KBM-7 (cell line): ENCODE measurements at regions not wholly inside any gene's neighbourhood (a gene's known extent, or its start where the extent isn't known, plus 50 kb on each side); places are given as distances from the start of the nearest gene placed in this dataset.
"Not testable (repeated sequence)": the region's sequence is repeated elsewhere in the genome, so short reads cannot be mapped to it uniquely, and the experiment has no call there.

Source experiments
- DNase-seq: peaks from one replicate; pipeline ENCODE4 v3.0.0-alpha.2; 2015
- in situ Hi-C: fragments of 300-500 bp; cut with MboI; formaldehyde crosslinking; loops from 2 replicates; pipeline ENCODE4 v1.14.3; 2020; ENCODE audit warnings: low sequenced_read_pairs, low pct_unique_long_range_greater_than_20kb, mixed read lengths

DNA sequence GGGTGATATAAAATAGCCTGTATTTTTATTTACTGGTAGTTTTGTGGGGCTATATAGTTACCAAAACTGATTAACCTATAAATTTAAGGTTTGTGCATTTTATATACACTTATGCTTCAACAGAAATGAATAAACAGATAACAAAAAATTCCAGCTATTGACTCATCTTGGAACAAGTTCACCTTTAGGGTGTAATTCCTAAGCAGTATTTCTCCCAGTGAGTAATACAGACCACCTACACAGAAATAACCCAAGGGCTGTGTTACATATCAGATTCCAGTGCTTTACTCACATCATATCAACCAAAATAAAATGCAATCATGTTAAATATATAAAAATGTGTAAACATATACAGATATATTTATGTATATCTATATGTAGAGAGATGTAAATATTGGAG is 345.6 kb downstream of the ADAMTS20 start:
- in situ Hi-C loops: no loop called here
- no peak for DNase-seq

- in situ Hi-C loops: no loop called here
- no peak for DNase-seq
Observed at GRCh38 chr12:43198608-43199007, 353.4 kb downstream of the ADAMTS20 start.

GRCh38 chr12:43196268-43196907 is 355.6 kb downstream of the ADAMTS20 start:
- DNase-seq: no peak
- in situ Hi-C loops: no loop called here

DNA sequence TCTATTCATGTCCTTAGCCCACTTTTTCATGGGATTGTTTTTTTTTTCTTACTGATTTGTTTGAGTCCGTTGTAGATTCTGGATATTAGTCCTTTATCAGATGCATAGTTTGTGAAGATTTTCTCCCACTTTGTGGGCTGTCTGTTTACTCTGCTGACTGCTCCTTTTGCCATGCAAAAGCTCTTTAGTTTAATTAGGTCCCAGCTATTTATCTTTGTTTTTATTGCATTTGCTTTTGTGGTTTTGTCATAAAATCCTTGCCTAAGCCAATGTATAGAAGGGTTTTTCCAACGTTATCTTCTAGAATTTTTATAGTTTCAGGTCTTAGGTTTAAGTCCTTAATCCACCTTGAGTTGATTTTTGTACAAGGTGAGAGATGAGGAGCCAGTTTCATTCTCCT is 358.9 kb downstream of the ADAMTS20 start:
- DNase-seq, in situ Hi-C loops: not testable (repeated sequence)

GRCh38 chr12:43192442-43192841 is 359.6 kb downstream of the ADAMTS20 start:
- DNase-seq, in situ Hi-C loops: not testable (repeated sequence)

DNA sequence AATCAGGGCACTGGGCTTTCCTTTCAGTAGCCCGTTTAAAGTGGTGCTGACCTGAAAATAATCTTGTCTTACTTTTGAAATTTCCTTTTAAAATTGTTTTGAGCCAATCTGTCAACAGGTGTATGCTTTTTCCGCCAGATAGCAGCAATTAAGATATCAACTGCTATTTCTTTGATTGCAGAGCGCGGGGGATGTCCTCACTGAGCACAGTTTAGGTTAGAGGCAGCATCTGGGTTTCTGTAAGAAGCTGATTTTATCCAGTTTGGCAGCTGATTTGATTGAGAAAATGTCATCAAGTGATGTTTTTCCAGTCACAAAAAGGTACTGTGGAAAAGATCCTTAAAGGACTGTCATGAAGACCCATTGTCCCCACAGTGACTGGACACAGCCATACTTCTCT is 371.8 kb downstream of the ADAMTS20 start:
- in situ Hi-C loops: no loop called here
- no peak for DNase-seq

GRCh38 chr12:43179486-43179885 is 372.5 kb downstream of the ADAMTS20 start:
- in situ Hi-C loops: no loop called here
- no peak for DNase-seq

GRCh38 chr12:43177276-43177675 is 374.7 kb downstream of the ADAMTS20 start:
- in situ Hi-C loops: no loop called here
- DNase-seq: no peak

DNA sequence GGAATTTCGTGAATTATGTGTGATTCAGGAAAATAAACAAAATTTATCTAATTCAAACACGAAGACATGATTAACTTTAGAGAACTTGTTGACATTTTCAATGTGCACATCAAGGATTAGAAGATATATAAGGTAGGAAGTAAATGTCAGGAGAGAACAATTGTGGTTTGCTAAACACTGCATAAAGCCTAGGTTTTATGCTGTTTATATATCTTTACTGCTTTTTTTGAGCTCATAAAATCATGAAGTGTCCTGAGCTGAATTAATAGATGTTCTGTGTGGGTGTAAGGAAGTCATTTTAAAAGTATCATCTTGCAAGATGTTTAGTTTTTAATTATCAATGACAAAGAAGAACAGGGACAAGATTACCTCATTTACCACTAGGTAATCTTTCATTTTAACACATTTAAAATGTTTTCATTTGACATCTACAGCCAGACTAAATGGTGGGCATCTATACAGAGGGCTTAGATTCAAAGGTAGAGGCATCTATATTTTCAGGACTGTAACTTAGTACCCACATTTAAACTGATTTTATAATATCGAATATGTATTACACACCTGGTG is 382.8 kb downstream of the ADAMTS20 start:
- DNase-seq: no peak
- in situ Hi-C loops: no loop called here

DNA sequence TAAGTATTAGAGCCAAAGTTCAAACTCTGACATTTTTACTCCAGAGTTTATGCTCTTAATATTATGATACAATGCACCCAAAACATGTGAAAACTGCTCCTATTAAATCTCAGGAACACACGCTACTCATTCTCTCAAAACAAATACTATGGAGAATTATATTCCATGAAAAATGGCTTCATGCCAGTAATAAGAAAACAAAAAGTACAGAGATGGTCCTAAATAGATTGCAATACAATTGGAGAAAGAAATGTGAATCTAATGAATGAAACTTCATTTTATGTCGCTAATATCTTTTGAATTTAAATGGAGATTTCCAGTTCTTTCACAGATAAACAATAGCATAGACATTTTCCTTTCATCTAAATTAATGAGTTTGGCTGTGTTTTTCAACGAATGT is 384.3 kb downstream of the ADAMTS20 start:
- DNase-seq: no peak
- in situ Hi-C loops: no loop called here

DNA sequence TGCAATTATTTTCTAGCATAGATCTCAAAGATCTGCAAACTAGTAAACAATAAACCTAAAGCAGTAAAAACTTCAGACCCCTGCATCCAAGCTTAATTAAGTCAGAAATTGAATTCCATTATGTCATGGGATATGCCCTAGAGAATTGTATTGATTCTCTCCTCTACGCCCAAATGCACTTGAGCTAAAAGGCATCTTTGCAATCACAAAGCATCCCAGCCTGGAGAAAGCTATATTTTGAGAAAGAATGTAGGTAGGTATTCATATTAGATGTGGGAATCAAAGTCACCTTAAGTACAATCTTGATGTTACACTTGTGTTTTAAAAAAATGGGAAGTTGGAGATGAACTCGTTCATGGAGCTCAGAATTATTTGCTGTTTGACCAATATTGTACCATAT is 386.7 kb downstream of the ADAMTS20 start:
- DNase-seq: no peak
- in situ Hi-C loops: no loop called here

- DNase-seq: no peak
- in situ Hi-C loops: no loop called here
Observed at GRCh38 chr12:43162138-43162537, 389.9 kb downstream of the ADAMTS20 start.

- in situ Hi-C loops: no loop called here
- DNase-seq: no peak
Observed at GRCh38 chr12:43159506-43159905, 392.5 kb downstream of the ADAMTS20 start.

- in situ Hi-C loops: no loop called here
- DNase-seq: no peak
Observed at GRCh38 chr12:43158126-43158525, 393.9 kb downstream of the ADAMTS20 start.

- DNase-seq: no peak
- in situ Hi-C loops: no loop called here
Observed at GRCh38 chr12:43155376-43155775, 396.6 kb downstream of the ADAMTS20 start.

DNA sequence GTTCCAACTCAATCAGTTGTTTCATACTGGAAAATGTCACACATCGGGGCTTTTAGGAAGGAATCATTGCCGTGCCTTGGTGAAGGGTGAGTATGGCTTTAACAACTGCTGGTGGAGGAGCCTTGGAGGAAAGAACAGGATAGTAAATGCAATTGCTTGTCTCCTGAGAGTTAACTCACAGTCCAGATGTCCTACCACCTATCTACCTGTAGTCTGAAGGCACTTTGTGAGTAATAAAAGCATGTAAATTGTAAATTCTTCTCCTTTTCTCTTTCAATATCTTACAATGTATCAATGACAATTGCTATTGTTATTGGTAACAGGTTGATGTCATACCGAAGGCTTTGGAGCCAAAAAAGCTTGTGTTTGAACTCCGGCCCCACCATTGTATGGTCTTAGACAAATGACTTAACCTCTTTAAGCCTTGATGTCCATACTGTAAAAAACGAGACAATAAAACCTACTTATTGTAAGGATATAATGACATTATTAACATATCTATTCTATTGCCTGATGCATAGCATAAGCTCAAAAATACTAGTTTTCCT is 397.4 kb downstream of the ADAMTS20 start:
- in situ Hi-C loops: no loop called here
- DNase-seq: no peak

GRCh38 chr12:43151441-43151981 is 400.5 kb downstream of the ADAMTS20 start:
- DNase-seq: no peak
- in situ Hi-C loops: no loop called here

DNA sequence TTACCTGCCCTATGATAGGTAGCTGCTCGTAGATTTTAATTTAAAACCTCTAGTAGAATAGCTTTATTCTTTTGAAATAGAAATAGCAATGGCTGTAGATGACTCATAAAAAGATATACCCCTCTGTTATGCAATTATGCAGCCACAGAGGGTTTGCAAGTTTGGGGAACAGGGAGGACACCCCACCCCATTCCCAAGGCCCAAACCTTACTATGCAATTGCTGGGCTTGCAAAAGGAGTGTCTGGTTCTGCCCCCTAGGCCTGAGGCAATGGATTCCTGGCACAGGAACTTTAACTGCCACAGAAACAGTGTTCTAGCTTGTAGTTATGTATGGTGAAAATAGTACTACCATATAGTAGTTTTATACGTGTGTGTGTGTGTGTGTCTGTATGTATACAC is 403.3 kb downstream of the ADAMTS20 start:
- in situ Hi-C loops: no loop called here
- DNase-seq: no peak

DNA sequence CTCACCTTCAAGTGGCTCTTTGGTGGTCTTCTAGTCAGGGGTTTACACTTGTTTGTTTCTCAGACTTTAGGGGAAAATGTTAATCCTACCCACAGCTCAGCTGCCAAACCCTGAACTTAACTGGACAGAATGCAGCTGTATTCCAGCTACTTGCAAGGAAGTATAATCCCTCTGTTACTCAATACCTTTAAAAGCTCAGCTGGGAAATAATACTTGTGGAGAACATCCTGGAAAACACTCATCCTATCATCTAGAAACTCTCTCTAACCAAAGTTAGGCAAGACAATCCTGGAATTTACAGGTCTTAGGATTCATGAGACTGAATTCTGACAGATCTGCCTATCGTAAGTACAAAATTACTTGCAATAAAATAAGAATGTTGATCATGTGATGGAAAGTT is 404.1 kb downstream of the ADAMTS20 start:
- in situ Hi-C loops: no loop called here
- DNase-seq: no peak

DNA sequence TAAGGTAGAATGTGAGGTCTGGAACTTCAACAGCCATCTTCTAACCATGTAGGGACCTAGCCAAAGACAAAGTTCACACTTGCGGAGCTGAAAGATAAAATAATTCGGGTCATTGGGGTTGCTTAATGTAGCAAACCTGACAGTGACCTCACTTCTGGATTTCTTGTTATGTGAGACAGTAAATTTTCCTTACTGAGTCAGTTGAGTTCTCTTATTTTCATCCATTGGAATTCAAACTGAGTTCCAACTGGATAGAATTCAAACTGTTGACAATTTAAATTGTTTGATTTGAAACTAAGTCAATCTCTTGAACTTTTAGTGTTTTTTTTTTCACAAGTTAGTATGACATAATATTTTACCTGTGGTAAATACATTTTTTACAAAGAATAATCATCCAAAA is 406.5 kb downstream of the ADAMTS20 start:
- in situ Hi-C loops: no loop called here
- no peak for DNase-seq

DNA sequence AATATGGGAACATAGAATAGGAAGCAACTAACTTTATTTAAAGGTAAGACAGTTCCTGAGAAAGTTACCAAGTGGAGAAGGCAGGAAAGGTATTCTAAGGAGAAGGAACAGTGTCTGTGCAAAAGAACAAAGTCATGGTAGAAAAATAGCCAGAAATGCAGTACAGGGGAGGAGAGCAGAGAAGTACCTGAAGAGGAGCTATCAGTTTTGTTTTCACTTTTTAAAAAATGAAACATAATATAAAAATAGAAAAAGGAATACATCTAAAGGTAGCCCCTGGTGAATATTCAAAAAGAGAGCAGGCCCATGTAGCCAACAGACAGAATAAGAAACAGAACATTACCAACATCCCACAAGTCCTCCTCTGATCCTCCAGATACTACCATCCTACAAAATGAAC is 408.7 kb downstream of the ADAMTS20 start:
- in situ Hi-C loops: no loop called here
- DNase-seq: no peak
